ENCODE measurements at regions not wholly inside any gene's neighbourhood (a gene's known extent, or its start where the extent isn't known, plus 50 kb on each side); places are given as distances from the start of the nearest gene placed in this dataset.

DNA sequence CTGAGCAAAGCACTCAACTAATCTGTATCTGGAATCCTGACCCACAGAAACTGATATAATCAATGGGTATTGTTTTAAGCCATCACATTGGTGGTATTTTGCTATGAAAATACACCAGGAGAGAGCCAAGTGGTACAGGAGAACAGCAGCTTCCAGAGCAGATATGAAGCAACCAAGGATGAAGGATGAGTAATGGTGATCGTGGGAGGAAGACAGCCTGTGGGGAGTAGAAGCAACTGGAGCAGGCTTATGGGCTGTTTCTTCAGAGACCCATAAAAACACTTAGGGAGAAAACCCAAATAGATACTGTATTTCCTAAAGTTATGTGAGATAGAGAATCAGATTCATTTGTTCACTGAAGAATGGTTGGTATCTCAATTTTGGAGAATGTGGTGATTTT, 330.8 kb downstream of the NUP35 start:
- TF ChIP-seq POLR2AphosphoS5 (IDR thresholded peaks at IDR 0.05) (no peak), POLR2A (IDR thresholded peaks at IDR 0.05) (no peak)
- TF ChIP-seq, protein P1, sequence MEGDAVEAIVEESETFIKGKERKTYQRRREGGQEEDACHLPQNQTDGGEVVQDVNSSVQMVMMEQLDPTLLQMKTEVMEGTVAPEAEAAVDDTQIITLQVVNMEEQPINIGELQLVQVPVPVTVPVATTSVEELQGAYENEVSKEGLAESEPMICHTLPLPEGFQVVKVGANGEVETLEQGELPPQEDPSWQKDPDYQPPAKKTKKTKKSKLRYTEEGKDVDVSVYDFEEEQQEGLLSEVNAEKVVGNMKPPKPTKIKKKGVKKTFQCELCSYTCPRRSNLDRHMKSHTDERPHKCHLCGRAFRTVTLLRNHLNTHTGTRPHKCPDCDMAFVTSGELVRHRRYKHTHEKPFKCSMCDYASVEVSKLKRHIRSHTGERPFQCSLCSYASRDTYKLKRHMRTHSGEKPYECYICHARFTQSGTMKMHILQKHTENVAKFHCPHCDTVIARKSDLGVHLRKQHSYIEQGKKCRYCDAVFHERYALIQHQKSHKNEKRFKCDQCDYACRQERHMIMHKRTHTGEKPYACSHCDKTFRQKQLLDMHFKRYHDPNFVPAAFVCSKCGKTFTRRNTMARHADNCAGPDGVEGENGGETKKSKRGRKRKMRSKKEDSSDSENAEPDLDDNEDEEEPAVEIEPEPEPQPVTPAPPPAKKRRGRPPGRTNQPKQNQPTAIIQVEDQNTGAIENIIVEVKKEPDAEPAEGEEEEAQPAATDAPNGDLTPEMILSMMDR (IDR thresholded peaks at IDR 0.05) = no peak
